ENCODE measurements at regions not wholly inside any gene's neighbourhood (a gene's known extent, or its start where the extent isn't known, plus 50 kb on each side); places are given as distances from the start of the nearest gene placed in this dataset.

- Histone ChIP-seq H3K27ac (ENCODE audit: low read depth, low read length) (no peak overlapping the region), H3K9me3 (ENCODE audit: control insufficient read depth in 2 of 3, low read length in 3 of 3) (no peaks in the 10 kb centered on the region), H3K4me3 (ENCODE audit: low read length) (no peak overlapping the region), H3K4me1 (ENCODE audit: control insufficient read depth in 2 of 2, insufficient read depth in 2 of 2, low read length in 2 of 2) (no peaks in the 10 kb centered on the region), H3K36me3 (ENCODE audit: control insufficient read depth in 2 of 3, insufficient read depth in 3 of 3, low read length in 3 of 3) (no peaks in the 10 kb centered on the region), H3K27me3 (ENCODE audit: control insufficient read depth in 2 of 2, insufficient read depth in 2 of 2, low read length in 2 of 2) (no peaks in the 10 kb centered on the region)
- Mint-ChIP-seq H3K4me1 (no peaks in the 10 kb centered on the region), H3K4me3 (peak overlapping the region in 1 of 10 donors; percentile 27), H3K9me3 (peaks cover 0 to 7% (median 0%) of the 10 kb centered on the region in 11 donors), H3K36me3 (peaks cover 0 to 7% (median 0%) of the 10 kb centered on the region in 5 donors), H3K27ac (peak overlapping the region in 1 of 9 donors; percentile 26), H3K27me3 (no peaks in the 10 kb centered on the region)
- ChIA-PET POLR2A (no interaction called here), CTCF (no interaction called here)
- intact Hi-C loops (cut with micrococcal nuclease) = no loop called here
- ATAC-seq (no peak), DNase-seq (no peak)
Measured at GRCh38 chr9:14978022-14979000, 68.1 kb upstream of the FREM1 start.

GRCh38 chr9:14967450-14968321, 57.5 kb upstream of the FREM1 start:
- intact Hi-C loops (cut with micrococcal nuclease) = no loop called here
- Histone ChIP-seq H3K9me3 (ENCODE audit: control insufficient read depth in 2 of 3, low read length in 3 of 3) (no peaks in the 10 kb centered on the region), H3K4me3 (ENCODE audit: low read length) (no peak overlapping the region), H3K27me3 (ENCODE audit: control insufficient read depth in 2 of 2, insufficient read depth in 2 of 2, low read length in 2 of 2) (no peaks in the 10 kb centered on the region), H3K27ac (ENCODE audit: low read depth, low read length) (no peak overlapping the region), H3K4me1 (ENCODE audit: control insufficient read depth in 2 of 2, insufficient read depth in 2 of 2, low read length in 2 of 2) (no peaks in the 10 kb centered on the region), H3K36me3 (ENCODE audit: control insufficient read depth in 2 of 3, insufficient read depth in 3 of 3, low read length in 3 of 3) (no peaks in the 10 kb centered on the region)
- DNase-seq = no peak
- H3K27ac Mint-ChIP-seq = no peak overlapping the region
- ChIA-PET POLR2A (no interaction called here), CTCF (no interaction called here)
- H3K36me3 Mint-ChIP-seq = peaks cover 0 to 3% (median 0%) of the 10 kb centered on the region in 5 donors
- no peak overlapping the region for H3K4me3 Mint-ChIP-seq
- H3K4me1 Mint-ChIP-seq = peaks cover 0 to 2% (median 0%) of the 10 kb centered on the region in 7 donors
- H3K9me3 Mint-ChIP-seq = peaks cover 0 to 14% (median 4%) of the 10 kb centered on the region in 11 donors
- peaks cover 0 to 19% (median 8%) of the 10 kb centered on the region in 5 donors for H3K27me3 Mint-ChIP-seq
- ATAC-seq = no peak

GRCh38 chr9:14962193-14962882, 52.1 kb upstream of the FREM1 start:
- CTCF ChIA-PET = no interaction called here
- H3K27me3 Mint-ChIP-seq = peaks cover 0 to 13% (median 4%) of the 10 kb centered on the region in 5 donors
- H3K9me3 Mint-ChIP-seq = peaks cover 0 to 4% (median 0%) of the 10 kb centered on the region in 11 donors
- POLR2A ChIA-PET = no interaction called here
- no peak for DNase-seq
- no peaks in the 10 kb centered on the region for H3K27me3 ChIP-seq (ENCODE audit: control insufficient read depth in 2 of 2, insufficient read depth in 2 of 2, low read length in 2 of 2)
- H3K27ac Mint-ChIP-seq = peak overlapping the region in 1 of 9 donors; percentile 91
- intact Hi-C loops (cut with micrococcal nuclease) = no loop called here
- H3K4me3 Mint-ChIP-seq = no peak overlapping the region
- H3K9me3 ChIP-seq (ENCODE audit: control insufficient read depth in 2 of 3, low read length in 3 of 3) = no peaks in the 10 kb centered on the region
- no peak overlapping the region for H3K4me3 ChIP-seq (ENCODE audit: low read length)
- no peaks in the 10 kb centered on the region for H3K36me3 ChIP-seq (ENCODE audit: control insufficient read depth in 2 of 3, insufficient read depth in 3 of 3, low read length in 3 of 3)
- H3K4me1 ChIP-seq (ENCODE audit: control insufficient read depth in 2 of 2, insufficient read depth in 2 of 2, low read length in 2 of 2) = no peaks in the 10 kb centered on the region
- H3K27ac ChIP-seq (ENCODE audit: low read depth, low read length) = no peak overlapping the region
- peaks cover 4 to 44% (median 17%) of the 10 kb centered on the region in 7 donors for H3K4me1 Mint-ChIP-seq
- ATAC-seq = no peak
- H3K36me3 Mint-ChIP-seq = peaks cover 0 to 8% (median 0%) of the 10 kb centered on the region in 5 donors

- ChIA-PET POLR2A (no interaction called here), CTCF (no interaction called here)
- Mint-ChIP-seq H3K4me3 (peak overlapping the region in 6 of 10 donors; percentile 1 to 83 (median 30)), H3K36me3 (peaks cover 0 to 8% (median 0%) of the 10 kb centered on the region in 5 donors), H3K9me3 (peaks cover 0 to 4% (median 0%) of the 10 kb centered on the region in 11 donors), H3K27me3 (peaks cover 0 to 13% (median 0%) of the 10 kb centered on the region in 5 donors), H3K27ac (peak overlapping the region in 2 of 9 donors; percentile 54 to 91), H3K4me1 (peaks cover 4 to 45% (median 17%) of the 10 kb centered on the region in 7 donors)
- Histone ChIP-seq H3K4me3 (ENCODE audit: low read length) (no peak overlapping the region), H3K4me1 (ENCODE audit: control insufficient read depth in 2 of 2, insufficient read depth in 2 of 2, low read length in 2 of 2) (no peaks in the 10 kb centered on the region), H3K9me3 (ENCODE audit: control insufficient read depth in 2 of 3, low read length in 3 of 3) (no peaks in the 10 kb centered on the region), H3K27ac (ENCODE audit: low read depth, low read length) (no peak overlapping the region), H3K27me3 (ENCODE audit: control insufficient read depth in 2 of 2, insufficient read depth in 2 of 2, low read length in 2 of 2) (no peaks in the 10 kb centered on the region), H3K36me3 (ENCODE audit: control insufficient read depth in 2 of 3, insufficient read depth in 3 of 3, low read length in 3 of 3) (no peaks in the 10 kb centered on the region)
- intact Hi-C loops (cut with micrococcal nuclease) = no loop called here
- no peak for ATAC-seq
- DNase-seq = no peak
Measured at GRCh38 chr9:14961372-14962068, 51.3 kb upstream of the FREM1 start.

- intact Hi-C loops (cut with micrococcal nuclease) = no loop called here
- Mint-ChIP-seq H3K27me3 (peaks cover 0 to 9% (median 0%) of the 10 kb centered on the region in 5 donors), H3K27ac (no peak overlapping the region), H3K4me3 (no peak overlapping the region), H3K9me3 (peaks cover 0 to 4% (median 0%) of the 10 kb centered on the region in 11 donors), H3K4me1 (peaks cover 4 to 45% (median 17%) of the 10 kb centered on the region in 7 donors), H3K36me3 (peaks cover 0 to 8% (median 0%) of the 10 kb centered on the region in 5 donors)
- CTCF ChIA-PET = no interaction called here
- DNase-seq (no peak), ATAC-seq (no peak)
- no peaks in the 10 kb centered on the region for H3K4me1 ChIP-seq (ENCODE audit: control insufficient read depth in 2 of 2, insufficient read depth in 2 of 2, low read length in 2 of 2)
- POLR2A ChIA-PET = interaction anchor here (0.5 kb wide), 1 partner anchor 12 kb away, joined by 6 read pairs; no protein-coding TSS in a partner anchor
- no peak overlapping the region for H3K27ac ChIP-seq (ENCODE audit: low read depth, low read length)
- H3K36me3 ChIP-seq (ENCODE audit: control insufficient read depth in 2 of 3, insufficient read depth in 3 of 3, low read length in 3 of 3) = no peaks in the 10 kb centered on the region
- H3K4me3 ChIP-seq (ENCODE audit: low read length) = no peak overlapping the region
- no peaks in the 10 kb centered on the region for H3K27me3 ChIP-seq (ENCODE audit: control insufficient read depth in 2 of 2, insufficient read depth in 2 of 2, low read length in 2 of 2)
- no peaks in the 10 kb centered on the region for H3K9me3 ChIP-seq (ENCODE audit: control insufficient read depth in 2 of 3, low read length in 3 of 3)
Measured at GRCh38 chr9:14960881-14961280, 50.7 kb upstream of the FREM1 start.

Measured in naive thymus-derived CD4-positive, alpha-beta T cell (primary cell).